ENCODE measurements at regions not wholly inside any gene's neighbourhood (a gene's known extent, or its start where the extent isn't known, plus 50 kb on each side); places are given as distances from the start of the nearest gene placed in this dataset.

DNA sequence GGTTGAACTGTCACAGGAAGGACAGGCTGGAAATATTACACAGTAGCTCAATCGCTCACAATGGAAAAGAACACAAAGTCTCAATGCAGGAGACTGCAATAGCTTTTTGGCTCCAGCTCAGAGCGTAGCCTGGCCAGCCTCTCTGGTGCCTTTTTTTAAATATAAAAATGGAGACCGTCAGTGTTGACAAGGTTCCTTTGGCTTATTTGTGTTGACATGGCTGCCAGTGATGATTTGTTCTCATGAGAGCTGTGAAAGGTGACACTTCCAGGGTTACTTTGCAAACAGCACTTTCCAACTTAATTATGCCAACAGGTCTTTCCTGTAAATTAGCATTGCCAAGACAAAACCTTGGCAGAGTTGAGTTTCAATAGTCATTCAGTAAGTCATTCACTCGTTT, 70.8 kb downstream of the KCNE4 start:
- TF ChIP-seq POLR2A (IDR thresholded peaks at IDR 0.05), result no peak
- no peak for TF ChIP-seq POLR2AphosphoS5 (IDR thresholded peaks at IDR 0.05)

All from breast epithelium (tissue), 3 donors.